Common myeloid progenitor, CD34-positive (primary cell): ENCODE measurements at regions not wholly inside any gene's neighbourhood (a gene's known extent, or its start where the extent isn't known, plus 50 kb on each side); places are given as distances from the start of the nearest gene placed in this dataset.

Source experiments
- CTCF ChIA-PET: fragments of 350-600 bp; sonication (Branson Sonifier 250); formaldehyde crosslinking; loops from one replicate; lab custom pipeline; 2021; ENCODE audit warnings: antibody characterized with exemption; lab: Charles Lee
- POLR2A ChIA-PET: fragments of 350-600 bp; sonication (Branson Sonifier 250); formaldehyde crosslinking; loops from one replicate; lab custom pipeline; 2021; ENCODE audit warnings: antibody characterized with exemption; lab: Charles Lee
- DNase-seq, 3 donors: peaks; one replicate each; pipeline versions ENCODE4 v3.0.0 to v3.0.0-alpha.2; 2013
- H3K27ac ChIP-seq, 2 experiments: 1 replicate in 1 of 2; 2 replicates in 1 of 2; pipeline ENCODE4 v1.7.0; 2013; ENCODE audit warnings: inconsistent platforms in 2 of 2, low read length in 2 of 2, mild to moderate bottlenecking in 2 of 2, low read depth in 1 of 2, moderate library complexity in 1 of 2; ENCODE audit not compliant: severe bottlenecking in 2 of 2, insufficient read depth in 1 of 2, poor library complexity in 1 of 2
- H3K27me3 ChIP-seq, 5 experiments: replicated peaks in 2 of 5; 1 replicate in 3 of 5; 2 replicates in 2 of 5; pipeline versions ENCODE4 v1.6.1 to v1.7.0; 2013; ENCODE audit warnings: low read length in 4 of 5, mild to moderate bottlenecking in 2 of 5, moderate library complexity in 2 of 5, inconsistent platforms in 1 of 5; ENCODE audit not compliant: insufficient read depth in 5 of 5, control insufficient read depth in 4 of 5
- H3K36me3 ChIP-seq, 4 experiments: 1 replicate in 2 of 4; 2 replicates in 2 of 4; pipeline versions ENCODE4 v1.6.1 to v1.7.0; 2013; ENCODE audit warnings: low read length in 3 of 4, control low read depth in 1 of 4, mild to moderate bottlenecking in 1 of 4; ENCODE audit not compliant: control insufficient read depth in 4 of 4, insufficient read depth in 4 of 4
- H3K4me1 ChIP-seq, 4 experiments: 1 replicate in 3 of 4; 2 replicates in 1 of 4; pipeline versions ENCODE4 v1.6.1 to v1.7.1; 2013; ENCODE audit warnings: low read length in 3 of 4, mild to moderate bottlenecking in 3 of 4, control low read depth in 1 of 4, inconsistent platforms in 1 of 4, moderate library complexity in 1 of 4; ENCODE audit not compliant: control insufficient read depth in 4 of 4, insufficient read depth in 4 of 4; ENCODE audit errors: control extremely low read depth in 1 of 4
- H3K4me3 ChIP-seq, 7 experiments: 1 replicate in 4 of 7; 2 replicates in 3 of 7; pipeline versions ENCODE4 v1.5.1 to v1.7.0; 2013; ENCODE audit warnings: mild to moderate bottlenecking in 7 of 7, low read length in 6 of 7, moderate library complexity in 6 of 7, inconsistent platforms in 2 of 7, low read depth in 2 of 7, control low read depth in 1 of 7; ENCODE audit not compliant: insufficient read depth in 4 of 7, control insufficient read depth in 1 of 7; ENCODE audit errors: extremely low read depth in 1 of 7
- H3K9me3 ChIP-seq, 5 experiments: 1 replicate in 4 of 5; 2 replicates in 1 of 5; pipeline versions ENCODE4 v1.6.1 to v1.7.1; 2013; ENCODE audit warnings: low read length in 4 of 5, mild to moderate bottlenecking in 2 of 5, inconsistent platforms in 1 of 5, low read depth in 1 of 5, moderate library complexity in 1 of 5; ENCODE audit not compliant: control insufficient read depth in 4 of 5, insufficient read depth in 2 of 5; ENCODE audit errors: control extremely low read depth in 1 of 5
- WGBS: methylation state at CpG from one replicate; pipeline ENCODE4 v1.1.5; 2013; ENCODE audit not compliant: insufficient coverage; 5-methylcytosine and 5-hydroxymethylcytosine counted together

GRCh38 chr9:107158321-107158720, 124.8 kb upstream of the RAD23B start:
- no peak overlapping the region for H3K4me3 ChIP-seq
- ChIA-PET CTCF (interaction anchor here (0.8 to 1.6 kb wide), 3 partner anchors 11 to 18 kb away, joined by 3 to 4 read pairs (median 3); no protein-coding TSS in a partner anchor), POLR2A (interaction anchor here (0.7 kb wide), 1 partner anchor 11 kb away, joined by 3 read pairs; no protein-coding TSS in a partner anchor)
- H3K27ac ChIP-seq = no peak overlapping the region
- H3K4me1 ChIP-seq = no peaks in the 10 kb centered on the region
- H3K36me3 ChIP-seq = no peaks in the 10 kb centered on the region
- 29% methylated on average over 2 of the region's 2 CpGs for WGBS
- peak in 2 of 3 donors; percentile 20 to 23 for DNase-seq
- no peaks in the 10 kb centered on the region for H3K27me3 ChIP-seq
- peaks cover 0 to 3% (median 0%) of the 10 kb centered on the region in 5 experiments for H3K9me3 ChIP-seq

- 39% methylated on average over 2 of the region's 2 CpGs for WGBS
- Histone ChIP-seq H3K27me3 (no peaks in the 10 kb centered on the region), H3K27ac (no peak overlapping the region), H3K4me1 (no peaks in the 10 kb centered on the region), H3K9me3 (peaks cover 0 to 3% (median 0%) of the 10 kb centered on the region in 5 experiments), H3K4me3 (no peak overlapping the region), H3K36me3 (no peaks in the 10 kb centered on the region)
- ChIA-PET POLR2A (no interaction called here), CTCF (no interaction called here)
- DNase-seq = peak in 1 of 3 donors; percentile 8
These were observed 121.7 kb upstream of the RAD23B start for GRCh38 chr9:107161338-107161737.

GRCh38 chr9:107163370-107163769, 119.7 kb upstream of the RAD23B start:
- no peak overlapping the region for H3K27ac ChIP-seq
- no peak for DNase-seq
- WGBS = 94% methylated on average over 1 of the region's 1 CpG
- H3K4me3 ChIP-seq = no peak overlapping the region
- ChIA-PET POLR2A (no interaction called here), CTCF (no interaction called here)
- H3K27me3 ChIP-seq = no peaks in the 10 kb centered on the region
- H3K9me3 ChIP-seq = peaks cover 0 to 3% (median 0%) of the 10 kb centered on the region in 5 experiments
- no peaks in the 10 kb centered on the region for H3K36me3 ChIP-seq
- no peaks in the 10 kb centered on the region for H3K4me1 ChIP-seq

DNA sequence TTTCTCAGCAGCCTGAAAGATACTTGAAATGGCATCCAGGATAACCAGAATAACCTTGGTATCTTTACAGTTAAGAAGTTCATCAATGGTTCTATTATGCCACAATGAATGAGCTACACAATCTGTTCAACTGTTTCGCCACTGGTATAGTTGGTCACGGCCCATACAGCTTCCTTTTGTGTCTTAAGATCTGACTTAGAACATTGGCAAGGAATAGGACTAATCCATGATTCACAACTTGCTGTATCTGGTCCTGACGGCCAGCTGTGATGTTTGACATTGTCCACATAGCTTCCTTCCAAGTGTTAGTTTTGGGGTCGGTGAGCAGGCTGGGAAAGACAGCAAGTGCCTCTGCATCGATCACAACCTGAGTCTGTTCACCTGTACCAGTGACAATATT, 113.3 kb upstream of the RAD23B start:
- Histone ChIP-seq H3K27ac (no peak overlapping the region), H3K9me3 (no peaks in the 10 kb centered on the region), H3K27me3 (no peaks in the 10 kb centered on the region), H3K4me1 (no peaks in the 10 kb centered on the region), H3K36me3 (no peaks in the 10 kb centered on the region), H3K4me3 (no peak overlapping the region)
- CTCF ChIA-PET = interaction anchor here (0.5 to 1.7 kb wide), 7 partner anchors 11 to 1525 kb away, joined by 3 to 5 read pairs (median 3); no protein-coding TSS in a partner anchor
- WGBS = 91% methylated on average over 5 of the region's 5 CpGs
- no peak for DNase-seq
- POLR2A ChIA-PET = no interaction called here

DNA sequence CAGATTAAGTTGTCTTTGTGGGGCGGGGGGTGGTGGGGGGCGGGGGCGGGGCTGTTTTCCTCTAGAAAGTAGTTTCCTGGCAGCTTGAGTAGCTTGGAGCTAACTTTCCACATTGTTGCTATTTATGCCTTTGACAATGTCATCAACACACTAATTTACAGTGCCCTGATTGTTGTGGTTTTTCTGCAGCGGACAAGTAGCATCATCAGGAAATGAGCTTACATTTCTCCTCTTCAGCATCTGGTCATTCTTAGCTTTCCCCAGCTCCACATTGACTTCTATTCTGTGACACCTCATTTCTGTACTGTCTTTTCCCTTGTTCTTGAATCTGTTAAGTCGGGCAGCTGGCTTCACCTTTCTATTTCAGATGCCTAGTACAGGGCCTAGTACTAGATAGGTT, 112.3 kb upstream of the RAD23B start:
- CTCF ChIA-PET = interaction anchor here (0.8 to 1.7 kb wide), 5 partner anchors 12 to 1331 kb away, joined by 3 to 5 read pairs (median 3); no protein-coding TSS in a partner anchor

GRCh38 chr9:107172160-107172978, 110.7 kb upstream of the RAD23B start:
- Histone ChIP-seq H3K4me1 (no peaks in the 10 kb centered on the region), H3K36me3 (no peaks in the 10 kb centered on the region), H3K27me3 (no peaks in the 10 kb centered on the region), H3K9me3 (no peaks in the 10 kb centered on the region), H3K4me3 (no peak overlapping the region), H3K27ac (no peak overlapping the region)
- WGBS = no CpG with 5 or more reads among the region's 4 CpGs
- DNase-seq = peak; percentile 63 to 87 (median 77)
- CTCF ChIA-PET = interaction anchor here (1.1 to 1.4 kb wide), 2 partner anchors 1275 to 1331 kb away, joined by 3 to 4 read pairs; no protein-coding TSS in a partner anchor
- POLR2A ChIA-PET = no interaction called here

More for the DNA sequence above, 112.3 kb upstream of the RAD23B start:
- POLR2A ChIA-PET = no interaction called here
- H3K27ac ChIP-seq = no peak overlapping the region
- 36% methylated on average over 1 of the region's 5 CpGs for WGBS
- H3K9me3 ChIP-seq = no peaks in the 10 kb centered on the region
- H3K27me3 ChIP-seq = no peaks in the 10 kb centered on the region
- H3K4me1 ChIP-seq = no peaks in the 10 kb centered on the region
- H3K4me3 ChIP-seq = no peak overlapping the region
- no peak for DNase-seq
- H3K36me3 ChIP-seq = no peaks in the 10 kb centered on the region

- WGBS = 89% methylated on average over 6 of the region's 6 CpGs
- CTCF ChIA-PET = interaction anchor here (1.0 to 1.4 kb wide), 4 partner anchors 23 to 1331 kb away, joined by 3 to 4 read pairs (median 4); no protein-coding TSS in a partner anchor
- no peak for DNase-seq
- Histone ChIP-seq H3K9me3 (no peaks in the 10 kb centered on the region), H3K27ac (no peak overlapping the region), H3K4me3 (no peak overlapping the region), H3K36me3 (no peaks in the 10 kb centered on the region), H3K27me3 (no peaks in the 10 kb centered on the region), H3K4me1 (no peaks in the 10 kb centered on the region)
- POLR2A ChIA-PET = no interaction called here
These were observed 110.1 kb upstream of the RAD23B start for GRCh38 chr9:107172979-107173347.
